PC-3 (cell line): ENCODE measurements at regions not wholly inside any gene's neighbourhood (a gene's known extent, or its start where the extent isn't known, plus 50 kb on each side); places are given as distances from the start of the nearest gene placed in this dataset.

ENCODE experiments used
- CTCF ChIP-seq: fragments of 300-600 bp; sonication (generic); conservative IDR thresholded peaks from 2 replicates; pipeline ENCODE4 v1.5.1; 2017; ENCODE audit warnings: antibody characterized with exemption, low read depth, mild to moderate bottlenecking, low read length
- EZH2 ChIP-seq: fragments of 300-600 bp; sonication (generic); IDR thresholded peaks from one replicate; pipeline ENCODE4 v1.6.1; 2017; ENCODE audit warnings: antibody characterized with exemption, mild to moderate bottlenecking, low read length; ENCODE audit not compliant: unreplicated experiment
- EZH2phosphoT487 ChIP-seq: fragments of 300-600 bp; sonication (generic); IDR thresholded peaks from 2 replicates; pipeline ENCODE4 v1.6.1; 2018; ENCODE audit warnings: mild to moderate bottlenecking, antibody characterized with exemption, low read length, borderline replicate concordance

- no peak for TF ChIP-seq CTCF
- no peak for TF ChIP-seq EZH2phosphoT487
- no peak for TF ChIP-seq EZH2
Measured at GRCh38 chr18:75621818-75622217, 194.3 kb upstream of the SMIM21 start.
